ENCODE measurements at regions not wholly inside any gene's neighbourhood (a gene's known extent, or its start where the extent isn't known, plus 50 kb on each side); places are given as distances from the start of the nearest gene placed in this dataset.

DNA sequence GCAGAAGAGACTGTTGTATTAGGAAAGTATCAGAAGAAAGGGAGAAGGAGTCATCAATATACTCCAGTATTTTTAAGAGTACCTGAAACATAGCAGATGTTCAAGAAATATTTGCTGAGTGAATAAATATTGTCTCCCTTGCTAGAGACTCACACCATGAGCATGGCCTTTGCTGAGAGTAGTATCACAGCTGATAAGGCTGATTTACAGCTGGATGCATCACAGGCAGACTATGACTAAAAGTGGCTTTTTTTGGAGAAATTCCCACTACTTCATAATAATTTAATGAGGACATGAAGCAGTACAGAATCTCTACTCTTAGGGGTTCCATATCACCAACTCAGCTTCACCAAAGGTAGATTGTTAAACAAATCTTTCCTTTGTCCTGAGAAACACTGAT is 373.3 kb downstream of the RBM43 start:
- FAIRE-seq (no peak), DNase-seq (ENCODE audit: low read depth, low spot score) (no peak)
- dilution Hi-C loops (cut with MboI; ENCODE audit: extremely low pct_ligation_motif_present, low sequenced_read_pairs), result no loop called here
- Histone ChIP-seq H3K4me3 (replicated peaks in 1 of 3; ENCODE audit: insufficient read depth in 1 of 3, low read depth in 1 of 3, low read length in 3 of 3) (no peak overlapping the region), H3K9me1 (replicated peaks; ENCODE audit: control insufficient read depth, extremely low read depth, insufficient read depth, low read length) (no peaks in the 10 kb centered on the region), H3K9me3 (replicated peaks; ENCODE audit: control insufficient read depth, insufficient read depth, low read length) (no peaks in the 10 kb centered on the region), H3K4me1 (ENCODE audit: control insufficient read depth, extremely low read depth, insufficient read depth, low read length) (no peaks in the 10 kb centered on the region), H3K9ac (replicated peaks; ENCODE audit: extremely low read depth, insufficient read depth, low read length) (no peak overlapping the region), H2AFZ (ENCODE audit: low read depth, low read length) (no peak overlapping the region), H3K79me2 (ENCODE audit: control insufficient read depth, insufficient read depth, low read length) (no peaks in the 10 kb centered on the region), H3K27ac (ENCODE audit: insufficient read depth, low read depth, low read length) (no peak overlapping the region), H3K27me3 (ENCODE audit: control insufficient read depth in 2 of 2, insufficient read depth in 2 of 2, low read length in 2 of 2) (no peaks in the 10 kb centered on the region), H4K20me1 (replicated peaks; ENCODE audit: control insufficient read depth, extremely low read depth, insufficient read depth, low read length) (no peaks in the 10 kb centered on the region), H3K4me2 (ENCODE audit: insufficient read depth, low read length) (no peak overlapping the region), H3K36me3 (ENCODE audit: control insufficient read depth in 2 of 2, extremely low read depth in 1 of 2, insufficient read depth in 2 of 2, low read length in 2 of 2) (no peaks in the 10 kb centered on the region)
- ChIA-PET CTCF (no interaction called here), POLR2A (no interaction called here)
- no peak for TF ChIP-seq POLR2AphosphoS5 (IDR thresholded peaks at IDR 0.05; ENCODE audit: insufficient read depth, low read depth, low read length)
- TF ChIP-seq, protein P1, sequence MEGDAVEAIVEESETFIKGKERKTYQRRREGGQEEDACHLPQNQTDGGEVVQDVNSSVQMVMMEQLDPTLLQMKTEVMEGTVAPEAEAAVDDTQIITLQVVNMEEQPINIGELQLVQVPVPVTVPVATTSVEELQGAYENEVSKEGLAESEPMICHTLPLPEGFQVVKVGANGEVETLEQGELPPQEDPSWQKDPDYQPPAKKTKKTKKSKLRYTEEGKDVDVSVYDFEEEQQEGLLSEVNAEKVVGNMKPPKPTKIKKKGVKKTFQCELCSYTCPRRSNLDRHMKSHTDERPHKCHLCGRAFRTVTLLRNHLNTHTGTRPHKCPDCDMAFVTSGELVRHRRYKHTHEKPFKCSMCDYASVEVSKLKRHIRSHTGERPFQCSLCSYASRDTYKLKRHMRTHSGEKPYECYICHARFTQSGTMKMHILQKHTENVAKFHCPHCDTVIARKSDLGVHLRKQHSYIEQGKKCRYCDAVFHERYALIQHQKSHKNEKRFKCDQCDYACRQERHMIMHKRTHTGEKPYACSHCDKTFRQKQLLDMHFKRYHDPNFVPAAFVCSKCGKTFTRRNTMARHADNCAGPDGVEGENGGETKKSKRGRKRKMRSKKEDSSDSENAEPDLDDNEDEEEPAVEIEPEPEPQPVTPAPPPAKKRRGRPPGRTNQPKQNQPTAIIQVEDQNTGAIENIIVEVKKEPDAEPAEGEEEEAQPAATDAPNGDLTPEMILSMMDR (IDR thresholded peaks at IDR 0.05; ENCODE audit: extremely low read depth in 1 of 2, insufficient read depth in 1 of 2, low read depth in 1 of 2, low read length in 2 of 2), result no peak
- TF ChIP-seq GATA2 (IDR thresholded peaks at IDR 0.05; ENCODE audit: insufficient read depth, insufficient read length, low read depth, low read length), result no peak
- TF ChIP-seq MYC (IDR thresholded peaks at IDR 0.05; ENCODE audit: low read depth, low read length), result no peak
- no TSS peak for BruUV-seq (replicated peaks)
- intact Hi-C loops (cut with micrococcal nuclease), result no loop called here

DNA sequence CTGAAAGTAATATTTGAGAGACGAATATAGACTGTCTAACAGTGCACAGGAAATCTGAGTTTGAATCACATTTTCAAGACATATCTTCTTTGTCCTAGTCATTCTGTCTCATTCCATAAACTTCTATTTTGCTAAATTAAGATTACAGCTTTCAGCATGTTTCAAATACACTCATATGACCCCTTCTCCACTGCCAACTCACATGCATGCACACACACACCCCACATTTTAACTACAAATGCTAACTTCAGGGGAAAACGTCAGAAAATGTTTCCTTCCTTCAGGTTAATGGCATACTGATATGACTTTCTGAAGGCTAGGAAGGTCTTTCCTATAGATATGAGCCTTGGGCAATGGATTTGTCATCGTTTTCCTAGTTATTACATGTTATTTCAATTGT is 373.7 kb downstream of the RBM43 start:
- H3K36me3 ChIP-seq (ENCODE audit: control insufficient read depth in 2 of 2, extremely low read depth in 1 of 2, insufficient read depth in 2 of 2, low read length in 2 of 2), result no peaks in the 10 kb centered on the region
- intact Hi-C loops (cut with micrococcal nuclease), result no loop called here
- TF ChIP-seq FOS (IDR thresholded peaks at IDR 0.05; ENCODE audit: borderline replicate concordance, insufficient read depth, low read length) (no peak), POLR2A (IDR thresholded peaks at IDR 0.05; ENCODE audit: low read depth, low read length) (no peak), GATA2 (IDR thresholded peaks at IDR 0.05; ENCODE audit: insufficient read depth, insufficient read length, low read depth, low read length) (no peak), EZH2 (IDR thresholded peaks at IDR 0.05; ENCODE audit: borderline replicate concordance, low read depth, low read length, severe bottlenecking) (no peak), JUN (IDR thresholded peaks at IDR 0.05; ENCODE audit: borderline replicate concordance, insufficient read depth, insufficient read length, low read depth) (no peak), POLR2AphosphoS5 (IDR thresholded peaks at IDR 0.05; ENCODE audit: insufficient read depth, low read depth, low read length) (no peak), MYC (IDR thresholded peaks at IDR 0.05; ENCODE audit: low read depth, low read length) (no peak)
- TF ChIP-seq, protein P2, sequence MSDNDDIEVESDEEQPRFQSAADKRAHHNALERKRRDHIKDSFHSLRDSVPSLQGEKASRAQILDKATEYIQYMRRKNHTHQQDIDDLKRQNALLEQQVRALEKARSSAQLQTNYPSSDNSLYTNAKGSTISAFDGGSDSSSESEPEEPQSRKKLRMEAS (IDR thresholded peaks at IDR 0.05; ENCODE audit: insufficient read depth, insufficient read length), result no peak
- TF ChIP-seq, protein P1 (IDR thresholded peaks at IDR 0.05; ENCODE audit: extremely low read depth in 1 of 2, insufficient read depth in 1 of 2, low read depth in 1 of 2, low read length in 2 of 2), result no peak
- H3K9ac ChIP-seq (replicated peaks; ENCODE audit: extremely low read depth, insufficient read depth, low read length), result no peak overlapping the region
- no peaks in the 10 kb centered on the region for H3K4me1 ChIP-seq (ENCODE audit: control insufficient read depth, extremely low read depth, insufficient read depth, low read length)
- no peak overlapping the region for H3K4me3 ChIP-seq (replicated peaks in 1 of 3; ENCODE audit: insufficient read depth in 1 of 3, low read depth in 1 of 3, low read length in 3 of 3)
- no TSS peak for BruUV-seq (replicated peaks)
- dilution Hi-C loops (cut with MboI; ENCODE audit: extremely low pct_ligation_motif_present, low sequenced_read_pairs), result no loop called here
- H2AFZ ChIP-seq (ENCODE audit: low read depth, low read length), result no peak overlapping the region
- no peaks in the 10 kb centered on the region for H4K20me1 ChIP-seq (replicated peaks; ENCODE audit: control insufficient read depth, extremely low read depth, insufficient read depth, low read length)
- no peaks in the 10 kb centered on the region for H3K27me3 ChIP-seq (ENCODE audit: control insufficient read depth in 2 of 2, insufficient read depth in 2 of 2, low read length in 2 of 2)
- DNase-seq (ENCODE audit: low read depth, low spot score) (peak; percentile 5), FAIRE-seq (no peak)
- no peaks in the 10 kb centered on the region for H3K79me2 ChIP-seq (ENCODE audit: control insufficient read depth, insufficient read depth, low read length)
- ChIA-PET CTCF (no interaction called here), POLR2A (no interaction called here)
- H3K9me3 ChIP-seq (replicated peaks; ENCODE audit: control insufficient read depth, insufficient read depth, low read length), result no peaks in the 10 kb centered on the region
- no peak overlapping the region for H3K4me2 ChIP-seq (ENCODE audit: insufficient read depth, low read length)
- no peaks in the 10 kb centered on the region for H3K9me1 ChIP-seq (replicated peaks; ENCODE audit: control insufficient read depth, extremely low read depth, insufficient read depth, low read length)
- H3K27ac ChIP-seq (ENCODE audit: insufficient read depth, low read depth, low read length), result no peak overlapping the region

All from endothelial cell of umbilical vein (primary cell).